NCI-H1092 treated with DMSO at 0.1 percent for 48 hours (cell line): ENCODE measurements at regions not wholly inside any gene's neighbourhood (a gene's known extent, or its start where the extent isn't known, plus 50 kb on each side); places are given as distances from the start of the nearest gene placed in this dataset.

Experiments used
- DNase-seq: peaks from one replicate; lab custom pipeline; 2025; lab: John Stamatoyannopoulos, UW

DNA sequence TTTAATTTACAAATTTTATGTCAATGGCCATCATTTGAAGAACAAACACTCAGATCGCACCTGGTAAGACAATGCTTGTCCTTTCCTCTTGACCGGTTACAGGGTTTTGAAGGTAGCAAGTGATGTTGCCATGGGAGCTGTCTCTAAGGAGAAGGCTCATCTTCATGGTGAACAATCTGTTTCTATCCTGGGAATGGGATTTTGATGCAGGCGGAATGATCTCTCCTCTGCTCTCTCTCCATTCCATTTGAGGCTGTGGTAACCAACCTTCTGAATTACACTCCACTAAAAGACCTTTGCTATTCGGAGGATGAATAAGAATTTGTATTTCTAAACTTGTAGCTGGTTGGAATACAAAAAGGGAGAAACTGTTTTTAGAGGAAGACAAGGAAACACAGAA, 57.9 kb upstream of the SLC5A9 start:
- DNase-seq: no peak

- DNase-seq: no peak
These were observed 61.9 kb upstream of the SLC5A9 start for GRCh38 chr1:48160486-48161132.

DNA sequence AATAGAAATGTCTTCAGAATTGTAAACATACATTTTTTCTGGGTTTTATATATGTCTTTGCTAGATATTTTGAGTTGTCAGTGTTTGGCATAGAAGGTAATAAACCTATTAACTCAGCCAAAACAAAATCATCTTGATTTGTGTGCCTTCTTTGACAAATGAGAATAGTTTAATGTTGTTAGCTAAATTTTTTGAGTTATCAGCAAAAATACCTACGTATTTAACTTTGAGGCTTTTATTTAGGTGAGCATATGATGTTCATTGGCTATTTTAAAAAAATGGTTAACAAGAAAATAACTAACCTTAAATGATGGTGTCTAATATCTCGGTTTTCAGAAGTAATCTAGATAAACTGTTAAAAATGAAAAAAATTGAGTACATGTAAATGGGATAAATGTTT, 83.2 kb upstream of the SLC5A9 start:
- no peak for DNase-seq

GRCh38 chr1:48127735-48128685, 94.5 kb upstream of the SLC5A9 start:
- DNase-seq: no peak

GRCh38 chr1:48123647-48124046, 98.9 kb upstream of the SLC5A9 start:
- DNase-seq: no peak

DNA sequence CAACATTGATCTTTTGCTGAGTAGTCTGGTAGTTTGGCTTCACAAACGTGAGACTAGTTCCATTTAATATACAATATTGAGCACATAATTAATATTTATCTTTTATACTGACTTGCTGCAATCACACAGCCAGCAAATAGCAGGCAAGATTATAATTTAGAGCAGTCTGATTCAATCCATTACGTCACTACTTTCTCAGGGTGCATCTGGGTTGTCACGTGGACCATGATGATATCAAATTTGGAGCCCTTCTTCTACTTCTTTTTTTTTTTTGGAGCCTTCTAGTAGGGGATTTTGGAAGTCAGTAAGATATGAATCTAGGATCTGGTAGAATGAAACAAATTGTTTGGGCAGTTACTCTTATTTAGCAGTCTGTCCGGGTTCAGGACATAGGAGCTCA, 100.6 kb upstream of the SLC5A9 start:
- no peak for DNase-seq

- DNase-seq: no peak
These were observed 101.9 kb upstream of the SLC5A9 start for GRCh38 chr1:48120621-48121020.

GRCh38 chr1:48115835-48116234, 106.7 kb upstream of the SLC5A9 start:
- DNase-seq: no peak

GRCh38 chr1:48114596-48115382, 107.7 kb upstream of the SLC5A9 start:
- DNase-seq: no peak

DNA sequence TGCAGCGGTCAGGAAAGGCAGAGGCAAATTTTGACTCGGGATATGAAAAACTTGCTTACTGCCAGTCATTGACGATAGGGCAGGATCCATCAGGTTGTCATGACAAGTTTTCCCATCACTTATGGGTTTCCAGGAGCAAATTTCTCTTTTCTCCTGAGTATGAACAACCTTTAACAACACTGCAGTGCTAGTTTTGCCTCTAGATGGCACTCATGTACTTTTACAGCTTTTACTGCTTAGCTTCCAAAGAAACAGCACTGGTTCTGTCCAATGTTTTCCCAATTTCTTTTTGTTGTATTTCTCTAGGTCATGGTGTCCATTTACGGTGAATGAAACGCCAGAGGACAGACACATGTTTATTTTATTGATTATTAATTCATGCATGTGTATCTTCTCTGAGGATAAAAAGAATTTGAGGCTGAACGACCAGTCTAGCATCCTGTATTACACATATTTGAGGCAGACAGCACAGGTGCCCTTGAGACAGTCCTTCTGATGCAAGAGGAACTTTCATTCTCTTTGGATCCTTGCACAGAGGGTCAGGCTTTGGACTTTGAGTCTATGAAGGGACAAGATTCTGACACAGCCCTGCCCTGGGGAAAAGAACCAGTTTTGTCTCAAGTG, 112.3 kb upstream of the TRABD2B start:
- DNase-seq: peak; percentile 50

DNA sequence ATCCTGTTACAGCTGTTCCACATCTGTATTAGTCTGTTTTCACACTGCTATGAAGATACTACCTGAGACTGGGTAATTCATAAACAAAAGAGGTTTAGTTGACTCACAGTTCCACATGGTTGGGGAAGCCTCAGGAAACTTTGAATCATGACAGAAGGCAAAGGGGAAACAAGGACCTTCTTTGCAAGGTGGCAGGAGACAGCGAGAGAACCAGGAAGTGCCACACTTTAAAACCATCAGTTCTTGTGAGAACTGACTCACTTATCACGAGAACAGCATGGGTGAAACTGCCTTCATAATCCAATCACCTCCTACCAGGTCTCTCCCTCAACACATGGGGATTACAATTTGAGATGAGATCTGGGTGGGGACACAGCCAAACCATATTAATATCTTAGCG, 110.3 kb upstream of the TRABD2B start:
- no peak for DNase-seq

DNA sequence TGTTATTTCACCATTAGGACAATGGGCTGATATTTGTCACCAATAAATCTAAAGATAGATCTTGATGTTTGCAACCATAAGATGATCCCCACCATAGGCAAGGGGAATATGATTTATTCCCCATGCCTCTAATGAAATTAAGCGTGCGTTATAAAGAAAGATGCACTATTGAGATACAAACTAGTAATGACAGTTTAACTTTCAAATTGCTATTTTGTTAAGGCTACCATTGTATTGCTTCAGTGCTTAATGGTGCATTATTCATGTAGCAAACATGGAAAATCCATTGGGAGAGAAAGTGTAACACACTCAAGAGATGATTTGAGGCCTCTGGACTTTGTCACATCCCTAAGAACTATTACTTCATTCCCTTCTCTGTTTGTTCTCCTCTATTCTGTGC, 108.9 kb upstream of the TRABD2B start:
- no peak for DNase-seq

- no peak for DNase-seq
These were observed 108.0 kb upstream of the TRABD2B start for GRCh38 chr1:48105165-48105564.

- DNase-seq: no peak
These were observed 106.3 kb upstream of the TRABD2B start for GRCh38 chr1:48103495-48103894.

DNA sequence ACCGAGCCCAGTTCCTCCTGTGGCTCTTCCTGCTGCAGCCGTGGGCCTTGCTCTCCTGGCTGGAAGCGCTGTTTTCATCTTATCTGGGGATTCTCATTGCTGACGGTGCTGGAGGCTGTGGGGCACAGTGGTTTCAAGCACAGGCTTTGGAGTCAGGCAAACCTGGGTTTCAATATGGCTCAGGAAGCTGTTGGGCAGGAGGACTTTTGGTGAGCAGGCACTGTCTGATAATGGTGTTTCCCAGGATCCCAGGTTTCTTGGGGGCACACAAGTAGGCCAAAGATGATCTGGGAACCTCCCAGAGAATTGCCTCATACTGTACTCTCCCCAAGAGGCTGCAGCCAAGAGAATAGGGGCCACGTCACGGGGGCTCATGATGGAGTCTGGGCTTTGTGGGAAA, 105.6 kb upstream of the TRABD2B start:
- DNase-seq: no peak

DNA sequence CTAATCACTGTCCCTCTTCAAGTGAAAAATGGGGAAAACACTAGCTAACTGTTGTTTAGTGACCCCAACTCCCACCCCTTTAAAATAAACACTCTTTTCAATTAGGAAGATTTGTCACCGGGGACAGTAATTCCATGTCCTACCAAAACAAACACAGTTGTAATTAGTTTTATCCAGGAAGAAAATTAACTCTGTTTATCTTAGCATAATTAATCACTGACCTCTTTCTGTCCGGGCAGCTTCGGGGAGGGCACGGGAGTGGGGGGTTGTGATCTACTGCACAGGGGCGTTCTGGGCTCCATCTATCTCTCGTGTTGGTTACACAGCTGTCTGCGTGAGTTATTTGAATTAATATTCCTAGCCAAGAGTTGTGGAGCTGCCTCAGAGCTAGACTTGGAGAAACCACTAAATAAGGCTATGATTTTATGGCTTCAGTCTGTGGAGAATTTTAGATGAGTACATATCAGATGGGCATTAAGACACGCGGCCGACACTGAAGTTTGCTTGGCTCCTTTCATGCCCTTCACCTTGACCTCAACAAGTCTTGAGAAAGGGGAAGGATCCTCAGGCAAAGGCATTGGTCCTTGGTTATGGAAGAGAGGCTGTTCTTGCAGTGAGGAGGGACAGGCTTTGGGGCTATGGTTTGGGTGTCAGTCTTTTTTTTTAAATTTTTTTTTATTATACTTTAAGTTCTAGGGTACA, 102.0 kb upstream of the TRABD2B start:
- DNase-seq: no peak

DNA sequence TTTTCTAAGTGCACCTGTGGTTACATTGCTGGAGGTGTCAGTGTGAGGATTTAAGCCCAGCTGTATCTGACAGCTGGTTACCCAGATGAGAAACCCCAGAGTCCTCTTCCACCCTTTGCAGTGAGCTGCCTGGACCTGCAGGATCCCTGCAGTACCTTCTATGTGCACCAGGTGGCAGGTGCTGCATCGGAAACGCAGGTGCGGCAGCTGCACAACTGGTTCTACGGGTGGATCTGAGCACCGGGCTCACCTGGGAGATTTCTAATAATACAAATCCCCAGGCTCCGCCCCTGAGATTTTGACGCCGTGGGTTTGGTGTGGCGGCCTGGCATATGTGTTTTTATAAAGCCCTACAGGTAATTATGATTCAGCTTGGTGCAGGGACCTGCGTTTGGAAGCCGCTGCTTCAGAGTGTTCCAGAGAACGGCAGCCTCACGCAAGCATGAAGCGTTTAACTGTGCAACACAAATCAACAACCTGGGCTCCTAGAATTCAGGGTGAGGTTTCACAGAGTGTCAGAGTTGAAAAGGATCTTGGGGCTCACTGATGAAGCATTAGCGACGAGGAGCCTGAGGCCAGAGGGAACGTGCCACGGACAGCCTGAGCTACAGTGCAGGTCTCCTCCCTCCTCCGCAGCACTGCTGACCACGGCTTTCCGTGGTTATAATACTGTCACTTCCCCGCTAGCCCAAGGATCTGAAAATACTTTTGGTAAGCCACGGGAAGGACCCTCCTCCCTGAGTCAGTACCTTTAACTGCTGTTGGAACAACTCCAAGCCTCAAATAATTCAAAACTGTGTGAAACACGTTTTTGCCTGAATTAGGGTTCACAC, 96.7 kb upstream of the TRABD2B start:
- peak; percentile 56 for DNase-seq

- no peak for DNase-seq
These were observed 96.0 kb upstream of the TRABD2B start for GRCh38 chr1:48093147-48093546.

GRCh38 chr1:48092401-48092800, 95.2 kb upstream of the TRABD2B start:
- DNase-seq: no peak

DNA sequence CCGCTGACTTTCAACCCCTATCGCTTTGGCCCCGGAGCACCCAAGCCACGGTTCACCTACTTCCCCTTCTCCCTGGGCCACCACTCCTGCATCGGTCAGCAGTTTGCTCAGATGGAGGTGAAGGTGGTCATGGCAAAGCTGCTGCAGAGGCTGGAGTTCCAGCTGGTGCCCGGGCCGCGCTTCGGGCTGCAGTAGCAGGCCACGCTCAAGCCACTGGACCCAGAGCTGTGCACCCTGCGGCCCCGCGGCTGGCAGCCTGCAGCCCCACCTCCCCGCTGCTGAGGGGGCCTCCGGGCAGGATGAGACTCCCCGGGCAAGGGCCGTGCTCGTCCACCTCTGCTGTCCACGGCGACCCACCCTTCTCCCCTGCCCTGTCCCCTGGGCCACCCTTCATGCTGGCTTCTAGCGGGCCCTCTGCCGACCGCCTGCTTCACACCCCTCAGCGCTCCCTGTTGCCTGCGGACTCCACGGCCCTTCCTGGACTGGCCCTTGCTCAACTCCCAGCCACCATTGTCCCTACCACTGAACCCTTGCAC, 92.2 kb upstream of the TRABD2B start:
- no peak for DNase-seq
